LoVo (cell line): ENCODE measurements at regions not wholly inside any gene's neighbourhood (a gene's known extent, or its start where the extent isn't known, plus 50 kb on each side); places are given as distances from the start of the nearest gene placed in this dataset.

Experiments
- DNase-seq: peaks from one replicate; pipeline ENCODE4 v3.0.0-alpha.2; 2016; ENCODE audit warnings: low spot score

DNA sequence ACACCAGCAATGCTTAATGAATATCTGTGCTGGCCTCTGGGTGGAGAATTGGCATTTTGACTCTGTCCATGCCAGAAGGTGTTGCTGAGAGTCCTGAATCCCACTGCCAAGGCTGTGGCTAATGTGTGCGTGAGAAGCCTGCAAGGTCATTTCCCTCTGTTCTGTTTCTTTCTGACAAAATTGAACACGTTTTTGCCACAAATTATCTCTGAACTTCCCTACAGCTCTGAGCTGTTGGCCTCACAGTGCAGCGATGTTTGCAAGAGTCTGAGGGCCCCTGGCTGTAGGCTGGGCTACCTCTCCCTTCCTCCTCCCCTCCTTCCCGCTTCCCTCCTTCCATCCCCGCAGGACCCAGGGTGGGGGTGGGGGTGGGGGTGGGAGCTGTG is 154.1 kb upstream of the HS6ST1 start:
- DNase-seq: no peak

- no peak for DNase-seq
Observed at GRCh38 chr2:128473175-128474035, 154.7 kb upstream of the HS6ST1 start.

GRCh38 chr2:128474036-128474955 is 155.6 kb upstream of the HS6ST1 start:
- no peak for DNase-seq

DNA sequence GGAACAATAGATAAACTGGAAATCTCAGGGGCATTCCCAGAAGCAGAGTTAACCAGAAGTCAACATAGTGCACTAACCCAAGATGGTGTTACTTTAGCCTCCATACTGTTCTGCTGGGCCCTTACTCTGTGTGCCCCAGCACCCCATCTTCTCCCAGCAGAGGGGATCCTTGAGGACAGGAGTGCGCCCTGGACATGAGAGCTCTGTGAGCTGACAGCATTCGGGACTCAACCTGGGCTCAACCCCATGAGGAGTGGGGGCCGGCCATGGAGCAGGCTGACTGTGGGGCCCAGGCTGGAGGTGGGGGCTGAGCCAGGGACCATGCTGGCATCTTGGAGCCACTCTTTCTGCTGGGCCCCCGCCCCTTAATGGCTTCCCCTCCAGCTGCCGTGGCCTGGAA is 156.3 kb upstream of the HS6ST1 start:
- no peak for DNase-seq

- DNase-seq: no peak
Observed at GRCh38 chr2:128475427-128476211, 157.0 kb upstream of the HS6ST1 start.

- DNase-seq: no peak
Observed at GRCh38 chr2:128477026-128477820, 158.6 kb upstream of the HS6ST1 start.

DNA sequence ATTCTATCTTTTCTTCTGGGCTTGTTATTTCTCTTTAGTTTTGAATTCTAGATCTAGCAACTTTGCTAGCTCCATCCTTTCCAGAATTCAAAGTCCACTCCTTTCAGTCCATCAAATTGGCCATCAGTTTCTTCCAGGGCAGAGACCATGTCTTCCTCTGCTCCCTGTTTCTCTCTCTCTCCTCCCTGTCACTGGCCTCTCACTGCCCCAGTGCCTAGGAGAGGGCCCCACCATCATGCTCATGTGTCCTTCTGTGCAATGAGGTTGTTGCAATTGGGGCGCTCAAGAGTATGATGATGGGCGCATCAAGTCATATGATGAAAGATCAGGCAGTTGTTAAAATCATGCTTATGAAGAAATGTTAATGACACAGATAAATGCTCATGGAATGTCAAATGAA is 159.2 kb upstream of the HS6ST1 start:
- DNase-seq: no peak

- no peak for DNase-seq
Observed at GRCh38 chr2:128485761-128486639, 167.3 kb upstream of the HS6ST1 start.

- DNase-seq: no peak
Observed at GRCh38 chr2:128486640-128487375, 168.1 kb upstream of the HS6ST1 start.

- no peak for DNase-seq
Observed at GRCh38 chr2:128487650-128488387, 169.2 kb upstream of the HS6ST1 start.

- no peak for DNase-seq
Observed at GRCh38 chr2:128488434-128488833, 169.8 kb upstream of the HS6ST1 start.

GRCh38 chr2:128489526-128490273 is 171.0 kb upstream of the HS6ST1 start:
- no peak for DNase-seq

DNA sequence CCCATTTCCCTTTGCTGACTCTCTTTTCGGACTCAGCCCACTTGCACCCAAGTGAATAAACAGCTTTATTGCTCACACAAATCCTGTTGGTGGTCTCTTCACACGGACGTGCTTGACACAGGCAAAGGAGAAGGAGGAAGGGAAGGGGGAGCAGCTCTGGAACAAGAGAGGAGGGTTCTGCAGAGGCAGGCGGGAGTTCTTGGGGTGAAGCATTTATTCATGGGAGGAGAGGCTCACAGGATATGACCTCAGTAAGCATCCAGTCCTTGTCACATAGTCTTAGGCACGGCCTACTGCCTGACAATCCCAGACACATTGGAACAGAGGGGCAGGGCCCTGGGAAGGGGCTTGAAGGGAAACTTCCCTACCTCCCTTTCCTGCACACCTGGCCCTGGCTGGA is 171.7 kb upstream of the HS6ST1 start:
- no peak for DNase-seq

GRCh38 chr2:128490881-128491691 is 172.4 kb upstream of the HS6ST1 start:
- DNase-seq: no peak

- DNase-seq: no peak
Observed at GRCh38 chr2:128491692-128492244, 173.1 kb upstream of the HS6ST1 start.

DNA sequence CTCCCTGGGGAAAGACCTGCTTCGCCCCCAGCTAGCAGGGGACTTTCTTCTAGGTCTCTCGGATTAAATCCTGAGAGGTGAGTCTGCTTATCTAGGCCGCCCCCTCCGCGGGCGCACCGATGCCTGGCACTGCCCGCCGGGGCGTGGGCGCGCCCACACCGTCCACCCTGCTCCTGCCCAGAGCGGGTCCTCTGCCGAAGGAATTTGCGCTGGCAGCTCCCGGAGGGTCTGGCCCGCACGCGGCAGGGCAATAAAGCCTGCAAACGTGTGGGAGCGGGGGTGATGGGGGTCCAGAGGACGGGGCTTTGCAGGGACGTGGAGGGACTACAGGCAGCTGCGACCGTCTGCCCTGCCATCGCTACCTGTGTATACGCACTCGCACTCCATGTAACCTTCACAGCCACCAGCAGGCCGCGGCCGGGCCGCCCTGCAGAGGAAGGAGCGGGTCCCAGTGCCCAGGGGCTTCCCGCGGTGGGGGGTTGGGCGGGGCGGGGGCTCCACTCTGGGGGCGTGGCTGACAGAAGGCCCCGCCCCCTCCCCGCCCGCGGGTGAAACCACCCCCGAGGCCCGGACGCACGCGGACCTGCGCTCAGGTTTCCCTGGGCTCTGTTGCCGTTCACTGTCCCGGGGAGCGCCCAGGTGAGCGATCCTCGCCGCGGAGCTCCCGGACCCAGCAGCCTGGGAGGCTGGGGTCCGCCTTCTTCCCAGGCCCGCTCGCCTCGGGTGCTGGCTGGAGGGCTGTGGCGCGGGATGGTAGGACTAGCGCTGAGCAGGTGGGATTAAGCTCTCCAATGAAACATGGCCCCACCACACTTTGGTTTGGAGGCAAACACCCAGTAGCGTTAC is 174.5 kb upstream of the HS6ST1 start:
- no peak for DNase-seq
